HT1080 (cell line): ENCODE measurements at regions not wholly inside any gene's neighbourhood (a gene's known extent, or its start where the extent isn't known, plus 50 kb on each side); places are given as distances from the start of the nearest gene placed in this dataset.

Experiments
- DNase-seq: peaks from one replicate; pipeline ENCODE4 v3.0.0-alpha.2; 2015; ENCODE audit warnings: low read depth

GRCh38 chr20:59431014-59431413 lies 130.6 kb downstream of the EDN3 start:
- DNase-seq = no peak

DNA sequence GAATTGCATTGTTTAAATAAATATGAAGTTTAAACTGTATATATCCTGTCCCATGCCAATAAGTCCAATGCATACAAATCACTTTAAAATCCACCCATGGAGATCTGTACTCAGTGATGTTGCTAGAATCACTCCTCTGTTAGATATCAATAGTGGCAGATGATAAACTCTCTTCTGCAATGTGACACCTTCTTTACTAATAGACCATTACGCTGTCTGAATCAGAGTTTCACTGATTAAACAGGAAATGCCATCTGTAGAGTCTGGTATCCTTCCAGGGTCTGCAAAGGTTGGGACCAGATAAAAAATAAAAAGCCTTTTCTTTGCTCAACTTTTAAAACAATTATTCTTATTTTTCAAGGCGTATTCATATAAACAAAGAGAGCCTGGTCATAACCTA lies 134.5 kb downstream of the EDN3 start:
- no peak for DNase-seq

DNA sequence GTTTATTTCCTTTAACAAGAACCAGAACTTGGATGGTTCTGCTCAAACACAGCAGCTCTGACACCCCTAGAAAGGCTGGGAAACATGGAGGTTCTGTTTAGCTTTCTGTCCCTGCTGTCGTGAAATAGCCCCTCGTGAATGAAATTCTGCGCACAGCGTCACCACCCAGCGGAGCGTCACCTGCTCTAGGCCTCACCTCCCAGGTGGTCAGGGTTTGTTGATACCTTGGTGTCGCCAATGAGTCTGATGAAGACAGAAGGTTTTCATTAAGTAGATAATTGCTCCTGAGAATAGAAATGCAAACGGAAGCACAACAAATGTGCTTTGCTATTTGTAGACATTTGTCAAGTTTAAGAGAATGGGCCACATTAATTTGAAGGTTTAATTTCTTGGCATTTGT lies 135.1 kb downstream of the EDN3 start:
- DNase-seq = no peak

GRCh38 chr20:59437601-59438031 lies 137.2 kb downstream of the EDN3 start:
- no peak for DNase-seq

DNA sequence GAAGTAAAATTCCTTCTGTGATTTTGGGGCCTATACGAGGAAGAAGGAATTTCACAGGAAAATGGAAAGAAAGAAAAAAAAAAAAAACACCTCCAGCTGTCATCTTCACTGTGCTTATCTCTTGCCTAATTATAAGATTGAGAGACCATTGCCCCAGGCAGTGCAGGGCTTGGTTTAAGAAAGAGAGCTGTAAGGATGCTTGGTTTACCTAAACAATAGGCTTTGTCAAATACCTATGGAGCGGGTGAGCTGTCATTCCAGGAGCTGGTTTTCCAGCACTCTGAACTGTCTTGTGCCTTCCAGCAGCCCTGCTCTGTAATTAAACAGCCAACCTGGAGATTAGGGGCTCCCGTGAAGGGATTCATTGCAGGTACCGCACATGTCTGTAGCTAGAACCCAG lies 137.8 kb downstream of the EDN3 start:
- no peak for DNase-seq

DNA sequence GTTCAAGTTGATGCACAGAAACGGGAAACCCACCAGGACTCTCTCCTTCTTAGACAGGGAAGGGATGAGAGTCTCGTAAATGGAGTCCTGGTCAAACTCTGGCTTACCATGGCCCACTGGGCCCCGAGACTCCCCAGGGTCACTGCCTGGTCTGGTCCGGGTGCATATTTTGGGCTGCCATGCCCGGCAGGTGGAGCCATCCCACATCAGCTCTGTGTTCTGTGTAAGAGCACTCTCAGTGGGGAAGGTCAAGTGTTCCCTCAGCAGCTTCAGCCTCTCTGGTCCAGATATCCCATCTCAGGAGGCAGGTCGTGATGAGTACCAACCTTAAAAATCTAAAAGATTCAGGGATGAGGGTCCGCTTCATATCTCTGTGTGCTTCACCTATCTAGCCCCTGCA lies 138.8 kb downstream of the EDN3 start:
- no peak for DNase-seq

DNA sequence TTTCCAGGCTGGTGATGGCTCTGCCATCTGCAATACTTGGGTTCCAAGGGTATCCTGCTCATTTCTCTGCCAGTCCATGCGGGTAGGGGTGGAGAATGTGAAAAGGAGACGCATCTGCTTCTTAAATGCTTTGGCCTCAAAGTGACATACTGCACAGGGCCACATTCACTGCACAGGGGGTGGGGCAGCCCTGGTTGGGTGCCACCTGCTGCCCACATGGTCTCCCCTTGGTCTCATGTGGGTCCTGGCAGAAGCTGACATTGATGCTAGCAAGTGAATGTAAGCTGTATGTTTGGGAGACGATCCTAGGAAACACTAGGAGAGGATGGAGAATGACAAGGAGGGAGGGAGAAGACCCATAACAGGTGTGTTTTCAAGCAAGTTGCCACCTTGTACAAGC lies 140.9 kb downstream of the EDN3 start:
- no peak for DNase-seq

GRCh38 chr20:59441860-59442810 lies 141.7 kb downstream of the EDN3 start:
- DNase-seq = no peak

GRCh38 chr20:59443550-59443949 lies 143.1 kb downstream of the EDN3 start:
- DNase-seq = no peak

- DNase-seq = no peak
Observed at GRCh38 chr20:59446376-59446775, 146.0 kb downstream of the EDN3 start.

- no peak for DNase-seq
Observed at GRCh38 chr20:59448196-59448595, 147.8 kb downstream of the EDN3 start.

DNA sequence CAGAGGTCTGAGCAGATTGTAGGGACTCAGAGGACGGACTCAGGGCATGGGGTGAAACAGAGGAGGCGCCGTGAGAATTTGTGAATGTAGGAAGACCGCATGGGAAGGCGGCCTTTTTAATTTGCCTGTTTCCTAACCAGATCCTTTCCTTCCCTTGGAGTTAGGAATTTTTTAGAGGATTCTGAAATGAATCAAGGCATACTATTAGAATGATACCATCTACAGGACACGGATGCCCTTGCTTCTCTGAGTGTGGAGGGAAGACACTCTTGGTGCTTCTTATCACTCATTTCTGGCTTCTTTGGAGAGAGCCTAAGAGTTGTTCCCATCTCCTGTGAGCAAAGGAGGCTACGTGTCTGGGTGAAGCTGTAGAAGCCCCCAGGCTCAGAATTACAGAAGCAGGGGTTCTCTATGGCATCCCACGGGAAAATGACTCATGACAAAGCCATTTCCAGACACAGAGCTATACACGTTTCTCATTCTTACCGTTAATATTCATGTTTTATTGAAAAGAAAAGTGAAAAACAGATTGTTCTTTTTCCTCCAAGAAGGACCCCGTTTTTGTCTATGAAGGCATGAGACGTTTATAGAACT lies 148.5 kb downstream of the EDN3 start:
- no peak for DNase-seq

GRCh38 chr20:59451066-59451630 lies 150.7 kb downstream of the EDN3 start:
- DNase-seq = no peak

DNA sequence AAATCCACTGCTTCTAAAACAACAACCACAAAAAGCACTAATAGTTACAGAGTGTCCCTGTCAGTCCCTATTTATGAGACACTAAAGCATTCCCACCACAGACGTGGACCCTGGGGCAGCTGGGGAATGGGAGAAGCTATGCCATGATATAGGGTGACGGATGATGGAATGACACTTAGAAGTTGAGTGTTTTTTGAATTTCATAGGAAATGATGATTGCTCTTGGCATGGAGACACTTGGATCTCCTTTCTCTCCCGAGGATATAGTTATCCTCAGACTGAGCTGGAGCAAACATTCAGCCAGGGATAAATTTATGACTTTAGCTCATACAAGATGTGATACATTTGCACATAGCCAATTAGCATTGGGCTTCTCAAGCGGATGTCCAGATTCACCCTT lies 151.2 kb downstream of the EDN3 start:
- no peak for DNase-seq

GRCh38 chr20:59452856-59453255 lies 151.5 kb upstream of the PHACTR3 start:
- DNase-seq = no peak

- DNase-seq = no peak
Observed at GRCh38 chr20:59453759-59454560, 150.4 kb upstream of the PHACTR3 start.

DNA sequence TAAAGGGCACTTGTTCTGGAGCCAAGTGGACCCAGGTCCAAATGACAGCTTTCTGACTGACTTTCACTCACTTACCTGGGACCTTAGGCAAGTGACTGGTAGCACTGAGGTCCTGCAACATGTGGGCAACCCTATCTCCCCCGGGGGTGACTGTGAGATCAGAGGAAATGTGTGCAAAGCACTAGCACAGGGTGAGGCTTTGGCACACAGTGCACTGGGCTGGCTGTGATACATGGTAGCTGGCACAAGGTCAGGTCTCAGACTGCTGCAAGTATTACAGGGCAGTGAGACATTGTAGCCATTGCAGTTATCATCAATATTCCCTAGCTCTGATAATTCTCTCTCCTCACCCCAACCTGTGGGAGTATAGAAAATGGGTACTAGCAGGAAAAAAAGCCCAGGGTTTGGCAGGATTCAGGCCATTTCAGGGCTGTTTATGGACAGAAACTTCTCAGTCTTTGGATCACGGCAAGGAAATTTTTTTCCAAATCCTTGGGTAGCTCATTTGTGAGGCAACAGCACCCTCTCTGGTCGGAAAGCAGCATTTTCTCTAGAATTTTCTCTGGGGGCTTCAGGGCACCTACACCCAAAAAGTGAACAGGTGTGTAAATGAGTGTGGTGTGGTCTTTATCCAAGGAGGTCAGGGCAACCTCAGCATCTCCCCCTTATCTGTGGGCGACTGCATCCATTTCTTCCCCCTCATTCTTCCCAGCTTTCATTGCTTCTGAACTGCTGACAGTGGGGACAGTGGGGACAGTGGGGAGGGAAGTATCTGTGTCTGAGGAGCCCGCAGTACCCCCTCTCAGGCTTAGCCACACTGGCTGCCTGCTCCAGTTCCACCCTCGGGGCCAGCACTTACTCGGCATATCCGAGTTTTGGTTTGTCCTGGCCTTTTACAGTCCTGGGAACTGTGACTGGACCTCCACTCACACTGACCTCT lies 148.7 kb upstream of the PHACTR3 start:
- no peak for DNase-seq

DNA sequence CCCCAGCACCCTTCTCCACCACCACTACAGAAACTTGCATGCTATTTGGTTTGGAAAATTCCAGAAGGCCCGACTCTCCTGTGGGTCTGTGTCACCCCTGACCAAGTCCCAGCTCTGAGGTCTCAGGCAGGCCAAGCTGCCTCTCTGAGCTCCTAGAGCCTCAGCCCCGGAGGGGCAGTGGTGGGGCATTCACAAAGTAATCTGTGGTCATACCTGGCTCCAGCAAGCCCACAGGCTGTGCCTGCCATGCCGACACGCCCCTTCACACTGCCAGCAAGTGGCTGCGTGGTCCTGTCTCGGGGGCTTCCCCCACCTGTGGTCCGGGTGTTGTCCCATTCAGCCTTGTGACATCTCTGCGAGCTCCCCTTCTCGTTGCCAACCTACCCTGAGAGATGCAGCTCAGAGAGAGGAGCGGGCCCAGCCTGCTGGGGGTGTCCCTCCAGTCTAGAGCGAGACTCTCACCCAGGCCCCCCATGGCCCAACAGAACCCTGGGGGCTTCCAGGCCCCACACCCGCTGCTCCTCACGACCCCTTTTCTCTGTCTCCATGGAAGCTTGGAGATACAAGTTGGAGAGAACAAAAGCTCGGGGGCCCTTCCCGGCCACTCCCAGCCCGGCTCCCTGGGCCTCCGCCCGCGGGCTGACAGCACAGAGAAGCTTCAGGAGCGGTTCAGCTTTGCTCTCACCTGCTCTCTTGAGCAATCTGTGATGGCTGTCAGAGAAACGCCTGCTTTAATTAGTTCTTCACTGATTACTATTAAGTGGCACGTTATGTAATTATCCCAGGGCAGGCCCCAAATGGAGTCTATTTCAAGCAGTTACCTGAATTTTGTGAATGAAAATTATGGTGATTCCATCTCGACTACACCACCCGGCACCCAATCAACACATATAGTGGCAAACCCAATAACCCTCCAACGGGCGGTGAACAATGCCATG lies 147.7 kb upstream of the PHACTR3 start:
- DNase-seq = no peak

DNA sequence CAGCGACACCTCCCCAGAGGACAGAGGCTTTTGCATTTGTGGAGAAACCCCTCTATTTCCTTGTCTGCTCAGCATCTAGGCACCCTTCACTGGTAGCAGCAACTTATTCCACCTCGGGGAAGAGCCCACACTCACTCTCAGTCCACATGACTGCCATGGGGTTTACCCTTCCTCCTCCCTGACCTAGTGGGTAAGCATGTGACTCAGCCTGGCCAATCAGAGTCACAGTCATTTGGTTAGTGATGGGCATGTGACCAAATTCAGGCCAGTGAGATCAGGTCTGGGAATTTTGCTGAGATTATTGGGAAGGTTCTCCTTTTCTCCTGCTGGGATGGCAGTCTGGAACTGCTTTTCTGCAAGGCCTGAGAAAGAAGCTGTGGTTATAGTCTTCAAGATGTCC lies 145.7 kb upstream of the PHACTR3 start:
- DNase-seq = no peak
